ENCODE measurements at regions not wholly inside any gene's neighbourhood (a gene's known extent, or its start where the extent isn't known, plus 50 kb on each side); places are given as distances from the start of the nearest gene placed in this dataset.

GRCh38 chr2:215615067-215615802 lies 179.4 kb upstream of the FN1 start:
- DNase-seq = no peak

- DNase-seq = no peak
These were observed 178.4 kb upstream of the FN1 start for GRCh38 chr2:215614296-215614695.

- DNase-seq = no peak
These were observed 178.0 kb upstream of the FN1 start for GRCh38 chr2:215613888-215614287.

GRCh38 chr2:215613280-215613679 lies 177.4 kb upstream of the FN1 start:
- no peak for DNase-seq

- no peak for DNase-seq
These were observed 176.9 kb upstream of the FN1 start for GRCh38 chr2:215612786-215613185.

- no peak for DNase-seq
These were observed 175.9 kb upstream of the FN1 start for GRCh38 chr2:215611609-215612386.

- no peak for DNase-seq
These were observed 173.5 kb upstream of the FN1 start for GRCh38 chr2:215609089-215610032.

GRCh38 chr2:215607766-215608165 lies 171.9 kb upstream of the FN1 start:
- DNase-seq = no peak

GRCh38 chr2:215606219-215606618 lies 170.4 kb upstream of the FN1 start:
- DNase-seq = no peak

- no peak for DNase-seq
These were observed 169.3 kb upstream of the FN1 start for GRCh38 chr2:215605214-215605613.

GRCh38 chr2:215604606-215605005 lies 168.7 kb upstream of the FN1 start:
- no peak for DNase-seq

- no peak for DNase-seq
These were observed 167.6 kb upstream of the FN1 start for GRCh38 chr2:215603440-215603839.

- DNase-seq = no peak
These were observed 167.1 kb upstream of the FN1 start for GRCh38 chr2:215602997-215603396.

GRCh38 chr2:215601990-215602721 lies 166.3 kb upstream of the FN1 start:
- DNase-seq = no peak

GRCh38 chr2:215601526-215601925 lies 165.7 kb upstream of the FN1 start:
- DNase-seq = no peak

- DNase-seq = no peak
These were observed 162.6 kb upstream of the FN1 start for GRCh38 chr2:215598376-215598975.

- DNase-seq = no peak
These were observed 161.7 kb upstream of the FN1 start for GRCh38 chr2:215597577-215597976.

GRCh38 chr2:215594766-215595165 lies 158.9 kb upstream of the FN1 start:
- no peak for DNase-seq

- DNase-seq = no peak
These were observed 154.3 kb upstream of the FN1 start for GRCh38 chr2:215590010-215590745.

GRCh38 chr2:215583881-215584280 lies 148.0 kb upstream of the FN1 start:
- no peak for DNase-seq

- DNase-seq = no peak
These were observed 143.9 kb upstream of the FN1 start for GRCh38 chr2:215579809-215580208.

Data from bone marrow (tissue), 2 donors.